Stomach (tissue), 4 donors: ENCODE measurements at regions not wholly inside any gene's neighbourhood (a gene's known extent, or its start where the extent isn't known, plus 50 kb on each side); places are given as distances from the start of the nearest gene placed in this dataset.

Experiments
- EP300 ChIP-seq: sonication (generic); formaldehyde crosslinking; IDR thresholded peaks from one replicate; pipeline ENCODE4 v1.6.1; 2017; ENCODE audit warnings: antibody characterized with exemption
- TF ChIP-seq, protein P1 (sequence below), 7 experiments: fragments of 450-650 bp in 4 of 7; fragments of 200-600 bp in 3 of 7; sonication (generic) in 3 of 7; IDR thresholded peaks; one replicate each; pipeline ENCODE4 v1.5.1; 2016 to 2019; ENCODE audit warnings: antibody characterized with exemption in 7 of 7, control low read depth in 2 of 7, mild to moderate bottlenecking in 1 of 7

DNA sequence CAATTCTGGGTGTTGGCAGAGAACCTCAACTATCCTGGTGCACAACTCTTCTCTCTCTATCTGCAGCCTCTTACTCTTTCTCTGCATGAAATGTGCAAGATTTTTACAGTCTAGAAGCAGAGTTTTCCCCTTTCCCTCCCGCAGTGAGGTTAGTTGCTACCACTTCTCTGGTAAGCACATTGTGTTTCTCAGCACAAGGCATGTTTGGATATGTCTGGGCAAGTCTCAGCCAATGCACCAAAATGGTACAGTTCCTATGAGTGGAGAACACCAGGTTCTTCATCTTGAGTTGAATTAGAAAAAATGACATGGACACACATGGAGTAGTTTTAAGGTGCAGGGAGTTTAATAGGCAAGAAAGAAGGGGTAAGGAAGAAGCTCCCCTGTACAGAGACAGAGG lies 187.0 kb downstream of the CCNG2 start:
- TF ChIP-seq, protein P1, sequence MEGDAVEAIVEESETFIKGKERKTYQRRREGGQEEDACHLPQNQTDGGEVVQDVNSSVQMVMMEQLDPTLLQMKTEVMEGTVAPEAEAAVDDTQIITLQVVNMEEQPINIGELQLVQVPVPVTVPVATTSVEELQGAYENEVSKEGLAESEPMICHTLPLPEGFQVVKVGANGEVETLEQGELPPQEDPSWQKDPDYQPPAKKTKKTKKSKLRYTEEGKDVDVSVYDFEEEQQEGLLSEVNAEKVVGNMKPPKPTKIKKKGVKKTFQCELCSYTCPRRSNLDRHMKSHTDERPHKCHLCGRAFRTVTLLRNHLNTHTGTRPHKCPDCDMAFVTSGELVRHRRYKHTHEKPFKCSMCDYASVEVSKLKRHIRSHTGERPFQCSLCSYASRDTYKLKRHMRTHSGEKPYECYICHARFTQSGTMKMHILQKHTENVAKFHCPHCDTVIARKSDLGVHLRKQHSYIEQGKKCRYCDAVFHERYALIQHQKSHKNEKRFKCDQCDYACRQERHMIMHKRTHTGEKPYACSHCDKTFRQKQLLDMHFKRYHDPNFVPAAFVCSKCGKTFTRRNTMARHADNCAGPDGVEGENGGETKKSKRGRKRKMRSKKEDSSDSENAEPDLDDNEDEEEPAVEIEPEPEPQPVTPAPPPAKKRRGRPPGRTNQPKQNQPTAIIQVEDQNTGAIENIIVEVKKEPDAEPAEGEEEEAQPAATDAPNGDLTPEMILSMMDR (IDR thresholded peaks at IDR 0.05), result no peak
- no peak for TF ChIP-seq EP300
